DOHH2 (cell line): ENCODE measurements at regions not wholly inside any gene's neighbourhood (a gene's known extent, or its start where the extent isn't known, plus 50 kb on each side); places are given as distances from the start of the nearest gene placed in this dataset.

Experiments used
- EZH2phosphoT487 ChIP-seq: fragments of 200-600 bp; sonication (generic); IDR thresholded peaks from 2 replicates; pipeline ENCODE4 v1.6.1; 2017; ENCODE audit warnings: borderline replicate concordance, mild to moderate bottlenecking, antibody characterized with exemption, low read length, moderate library complexity, mixed read lengths
- TF ChIP-seq, protein P1 (sequence below): fragments of 200-600 bp; sonication (generic); IDR thresholded peaks from one replicate; pipeline ENCODE4 v1.5.1; 2014; ENCODE audit warnings: antibody characterized with exemption, mild to moderate bottlenecking, low read depth, low read length; ENCODE audit not compliant: poor library complexity, severe bottlenecking

DNA sequence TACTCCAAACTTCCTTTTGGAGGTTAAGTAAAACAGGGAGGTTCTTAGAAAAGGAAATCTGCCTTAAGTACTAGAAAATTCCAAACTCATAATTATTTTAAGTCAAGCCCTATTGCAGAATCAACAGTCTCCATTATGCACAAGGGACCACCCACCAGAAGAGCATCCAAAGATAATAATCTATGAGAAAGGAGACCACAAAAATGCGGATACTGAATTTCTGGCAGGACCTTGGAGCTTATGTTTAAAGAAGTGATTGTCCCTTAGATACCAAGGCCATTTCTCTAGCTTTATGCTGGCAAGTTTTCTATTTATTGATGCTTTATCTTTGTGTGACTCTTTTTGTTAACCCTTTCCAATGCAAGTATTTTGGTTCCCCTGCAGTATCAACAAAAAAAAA, 404.0 kb upstream of the MMADHC start:
- TF ChIP-seq, protein P1, sequence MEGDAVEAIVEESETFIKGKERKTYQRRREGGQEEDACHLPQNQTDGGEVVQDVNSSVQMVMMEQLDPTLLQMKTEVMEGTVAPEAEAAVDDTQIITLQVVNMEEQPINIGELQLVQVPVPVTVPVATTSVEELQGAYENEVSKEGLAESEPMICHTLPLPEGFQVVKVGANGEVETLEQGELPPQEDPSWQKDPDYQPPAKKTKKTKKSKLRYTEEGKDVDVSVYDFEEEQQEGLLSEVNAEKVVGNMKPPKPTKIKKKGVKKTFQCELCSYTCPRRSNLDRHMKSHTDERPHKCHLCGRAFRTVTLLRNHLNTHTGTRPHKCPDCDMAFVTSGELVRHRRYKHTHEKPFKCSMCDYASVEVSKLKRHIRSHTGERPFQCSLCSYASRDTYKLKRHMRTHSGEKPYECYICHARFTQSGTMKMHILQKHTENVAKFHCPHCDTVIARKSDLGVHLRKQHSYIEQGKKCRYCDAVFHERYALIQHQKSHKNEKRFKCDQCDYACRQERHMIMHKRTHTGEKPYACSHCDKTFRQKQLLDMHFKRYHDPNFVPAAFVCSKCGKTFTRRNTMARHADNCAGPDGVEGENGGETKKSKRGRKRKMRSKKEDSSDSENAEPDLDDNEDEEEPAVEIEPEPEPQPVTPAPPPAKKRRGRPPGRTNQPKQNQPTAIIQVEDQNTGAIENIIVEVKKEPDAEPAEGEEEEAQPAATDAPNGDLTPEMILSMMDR: no peak
- TF ChIP-seq EZH2phosphoT487: no peak
